Erythroblast (primary cell): ENCODE measurements at regions not wholly inside any gene's neighbourhood (a gene's known extent, or its start where the extent isn't known, plus 50 kb on each side); places are given as distances from the start of the nearest gene placed in this dataset.

ENCODE experiments used
- GATA1 ChIP-seq: IDR thresholded peaks from 2 replicates; pipeline ENCODE4 v1.6.1; 2011; ENCODE audit warnings: low read depth, mild to moderate bottlenecking, control low read depth, low read length, moderate library complexity
- POLR2A ChIP-seq: IDR thresholded peaks from 2 replicates; pipeline ENCODE4 v1.6.1; 2011; ENCODE audit warnings: mild to moderate bottlenecking, low read length

- TF ChIP-seq POLR2A (no peak), GATA1 (no peak)
Observed at GRCh38 chr11:11021563-11021962, 163.7 kb upstream of the ZBED5 start.
